Endothelial cell of umbilical vein (primary cell): ENCODE measurements at regions not wholly inside any gene's neighbourhood (a gene's known extent, or its start where the extent isn't known, plus 50 kb on each side); places are given as distances from the start of the nearest gene placed in this dataset.

Experiments
- BruUV-seq: library from RNA; stranded (reverse); fragments of 400-500 nt; replicated peaks from 2 replicates; lab custom pipeline; 2021; lab: Mats Ljungman, UMichigan
- CTCF ChIA-PET: fragments of 300-600, 350-600 bp; sonication (Branson Sonifier 250); formaldehyde crosslinking; loops from one replicate; lab custom pipeline; 2021; ENCODE audit warnings: antibody characterized with exemption, inconsistent platforms; lab: Charles Lee
- POLR2A ChIA-PET: fragments of 300-600, 350-600 bp; sonication (Branson Sonifier 250); formaldehyde crosslinking; loops from one replicate; lab custom pipeline; 2021; ENCODE audit warnings: antibody characterized with exemption, inconsistent platforms; lab: Charles Lee
- DNase-seq: peaks from one replicate; pipeline ENCODE4 v3.0.0-alpha.2; 2011; ENCODE audit warnings: low read depth, low spot score
- FAIRE-seq: peaks from 2 replicates; lab custom pipeline; 2011; peaks lifted over from hg19 to GRCh38; lab: Jason Lieb, UNC
- H2AFZ ChIP-seq: 2 replicates; pipeline ENCODE4 v1.6.0; 2012; ENCODE audit warnings: low read depth, low read length, control low read depth, inconsistent platforms
- H3K27ac ChIP-seq: 2 replicates; pipeline ENCODE4 v1.5.1; 2011; ENCODE audit warnings: low read depth, mild to moderate bottlenecking, control low read depth, low read length, moderate library complexity; ENCODE audit not compliant: insufficient read depth
- H3K27me3 ChIP-seq, 2 experiments: 2 replicates each; pipeline versions ENCODE4 v1.6.0 to v1.6.1; 2011; ENCODE audit warnings: low read length in 2 of 2, mixed read lengths in 1 of 2; ENCODE audit not compliant: control insufficient read depth in 2 of 2, insufficient read depth in 2 of 2
- H3K36me3 ChIP-seq, 2 experiments: 2 replicates in 1 of 2; 3 replicates in 1 of 2; pipeline ENCODE4 v1.5.1; 2011; ENCODE audit warnings: low read length in 2 of 2, mild to moderate bottlenecking in 1 of 2, moderate library complexity in 1 of 2; ENCODE audit not compliant: control insufficient read depth in 2 of 2, insufficient read depth in 2 of 2; ENCODE audit errors: extremely low read depth in 1 of 2
- H3K4me1 ChIP-seq: 3 replicates; pipeline ENCODE4 v1.5.1; 2011; ENCODE audit warnings: mild to moderate bottlenecking, low read length; ENCODE audit not compliant: control insufficient read depth, insufficient read depth; ENCODE audit errors: extremely low read depth
- H3K4me2 ChIP-seq: 2 replicates; pipeline ENCODE4 v1.6.1; 2011; ENCODE audit warnings: low read length, control low read depth, mixed read lengths; ENCODE audit not compliant: insufficient read depth
- H3K4me3 ChIP-seq, 3 experiments: fragments of 200-600 bp in 1 of 3; sonication (generic), shearing (Covaris generic) in 1 of 3; replicated peaks in 1 of 3; 2 replicates each; pipeline ENCODE4 v1.5.1; 2011 to 2016; ENCODE audit warnings: control low read depth in 3 of 3, low read length in 3 of 3, mild to moderate bottlenecking in 2 of 3, inconsistent platforms in 1 of 3, low read depth in 1 of 3, moderate library complexity in 1 of 3; ENCODE audit not compliant: insufficient read depth in 1 of 3
- H3K79me2 ChIP-seq: 2 replicates; pipeline ENCODE4 v1.6.0; 2012; ENCODE audit warnings: low read length, inconsistent platforms; ENCODE audit not compliant: control insufficient read depth, insufficient read depth
- H3K9ac ChIP-seq: replicated peaks from 2 replicates; pipeline ENCODE3; 2011; ENCODE audit warnings: low read length, control low read depth; ENCODE audit not compliant: insufficient read depth; ENCODE audit errors: extremely low read depth
- H3K9me1 ChIP-seq: replicated peaks from 3 replicates; pipeline ENCODE4 v1.6.0; 2011; ENCODE audit warnings: mild to moderate bottlenecking, low read length; ENCODE audit not compliant: control insufficient read depth, insufficient read depth; ENCODE audit errors: extremely low read depth
- H3K9me3 ChIP-seq: replicated peaks from 2 replicates; pipeline ENCODE4 v1.5.1; 2012; ENCODE audit warnings: low read length, inconsistent platforms; ENCODE audit not compliant: control insufficient read depth, insufficient read depth
- H4K20me1 ChIP-seq: replicated peaks from 2 replicates; pipeline ENCODE3; 2011; ENCODE audit warnings: mild to moderate bottlenecking, low read length; ENCODE audit not compliant: control insufficient read depth, insufficient read depth; ENCODE audit errors: extremely low read depth
- CTCF ChIP-seq, 2 donors: IDR thresholded peaks; 1 replicate in 1 of 2; 2 replicates in 1 of 2; pipeline ENCODE4 v1.5.1; 2011; ENCODE audit warnings: low read length in 2 of 2, mild to moderate bottlenecking in 2 of 2, moderate library complexity in 2 of 2, control low read depth in 1 of 2, inconsistent platforms in 1 of 2, low read depth in 1 of 2; ENCODE audit not compliant: insufficient read depth in 1 of 2; ENCODE audit errors: extremely low read depth in 1 of 2
- EZH2 ChIP-seq: IDR thresholded peaks from 2 replicates; pipeline ENCODE4 v1.6.1; 2012; ENCODE audit warnings: borderline replicate concordance, low read depth, mild to moderate bottlenecking, moderate library complexity, low read length, inconsistent platforms; ENCODE audit not compliant: severe bottlenecking
- FOS ChIP-seq: IDR thresholded peaks from 2 replicates; pipeline ENCODE4 v1.6.1; 2011; ENCODE audit warnings: mild to moderate bottlenecking, low read length, moderate library complexity, borderline replicate concordance; ENCODE audit not compliant: insufficient read depth
- GATA2 ChIP-seq: IDR thresholded peaks from 2 replicates; pipeline ENCODE4 v1.7.0; 2011; ENCODE audit warnings: low read depth, mild to moderate bottlenecking, moderate library complexity, mixed read lengths, low read length; ENCODE audit not compliant: insufficient read length, insufficient read depth
- JUN ChIP-seq: IDR thresholded peaks from 2 replicates; pipeline ENCODE4 v1.6.1; 2011; ENCODE audit warnings: borderline replicate concordance, low read depth; ENCODE audit not compliant: insufficient read length, insufficient read depth
- MAX ChIP-seq: IDR thresholded peaks from 2 replicates; pipeline ENCODE4 v1.6.1; 2011; ENCODE audit not compliant: insufficient read depth, insufficient read length
- MYC ChIP-seq: IDR thresholded peaks from one replicate; pipeline ENCODE4 v1.6.1; 2011; ENCODE audit warnings: mild to moderate bottlenecking, low read depth, low read length
- POLR2A ChIP-seq: IDR thresholded peaks from 2 replicates; pipeline ENCODE4 v1.6.1; 2012; ENCODE audit warnings: low read depth, mild to moderate bottlenecking, control low read depth, low read length
- POLR2AphosphoS5 ChIP-seq: IDR thresholded peaks from 2 replicates; pipeline ENCODE4 v1.6.1; 2012; ENCODE audit warnings: low read depth, mild to moderate bottlenecking, control low read depth, low read length, moderate library complexity; ENCODE audit not compliant: insufficient read depth
- dilution Hi-C: fragments of 300-500 bp; cut with MboI; formaldehyde crosslinking; loops from one replicate; pipeline ENCODE4 v1.15.0; 2019; ENCODE audit warnings: low sequenced_read_pairs; ENCODE audit not compliant: extremely low pct_ligation_motif_present
- intact Hi-C: fragments of 100-400 bp; cut with micrococcal nuclease; formaldehyde crosslinking; loops from one replicate; pipeline ENCODE4 v1.10.0; 2022

- no peak overlapping the region for H3K4me3 ChIP-seq
- H3K27me3 ChIP-seq, result no peaks in the 10 kb centered on the region
- H3K79me2 ChIP-seq, result no peaks in the 10 kb centered on the region
- FAIRE-seq (no peak), DNase-seq (no peak)
- no peaks in the 10 kb centered on the region for H3K4me1 ChIP-seq
- H3K9me3 ChIP-seq, result no peaks in the 10 kb centered on the region
- no peak for TF ChIP-seq POLR2A
- no peak for TF ChIP-seq EZH2
- TF ChIP-seq CTCF (IDR thresholded peaks at IDR 0.05; ENCODE audit: extremely low read depth in 1 of 2, insufficient read depth in 1 of 2, low read depth in 1 of 2, low read length in 2 of 2), result no peak
- no peak for TF ChIP-seq FOS
- TF ChIP-seq MAX, result no peak
- no peak for TF ChIP-seq JUN
- TF ChIP-seq MYC, result no peak
- TF ChIP-seq POLR2AphosphoS5, result no peak
- TF ChIP-seq GATA2, result no peak
- no TSS peak for BruUV-seq
- intact Hi-C loops, result no loop called here
- no peaks in the 10 kb centered on the region for H3K36me3 ChIP-seq
- ChIA-PET POLR2A (no interaction called here), CTCF (interaction anchor here (0.9 to 1.2 kb wide), 3 partner anchors 69 to 234 kb away, joined by 3 to 5 read pairs (median 3); no protein-coding TSS in a partner anchor)
- H3K27ac ChIP-seq, result no peak overlapping the region
- dilution Hi-C loops, result no loop called here
- no peak overlapping the region for H3K4me2 ChIP-seq
- H3K9ac ChIP-seq, result no peak overlapping the region
- no peaks in the 10 kb centered on the region for H3K9me1 ChIP-seq
- H4K20me1 ChIP-seq, result no peaks in the 10 kb centered on the region
- H2AFZ ChIP-seq, result no peak overlapping the region
Observed at GRCh38 chr6:12369355-12369754, 79.2 kb downstream of the EDN1 start.
